KOPT-K1 (cell line): ENCODE measurements at regions not wholly inside any gene's neighbourhood (a gene's known extent, or its start where the extent isn't known, plus 50 kb on each side); places are given as distances from the start of the nearest gene placed in this dataset.

Source experiments
- H3K27ac ChIP-seq: fragments of 200-600 bp; sonication (generic); 2 replicates; pipeline ENCODE4 v1.5.1; 2016; ENCODE audit warnings: antibody characterized with exemption, mild to moderate bottlenecking, low read depth, low read length; ENCODE audit not compliant: poor library complexity, severe bottlenecking
- H3K36me3 ChIP-seq: fragments of 200-600 bp; sonication (generic); 2 replicates; pipeline ENCODE4 v1.5.1; 2017; ENCODE audit warnings: antibody characterized with exemption, mild to moderate bottlenecking, low read length, moderate library complexity; ENCODE audit not compliant: insufficient read depth
- H3K9me3 ChIP-seq: fragments of 200-600 bp; sonication (generic); 2 replicates; pipeline ENCODE4 v1.5.1; 2017; ENCODE audit warnings: antibody characterized with exemption, low read length, mild to moderate bottlenecking; ENCODE audit not compliant: insufficient read depth, poor library complexity, severe bottlenecking

- no peaks in the 10 kb centered on the region for H3K36me3 ChIP-seq
- no peak overlapping the region for H3K27ac ChIP-seq
- H3K9me3 ChIP-seq = no peaks in the 10 kb centered on the region
These were observed 105.5 kb downstream of the MYCN start for GRCh38 chr2:16045653-16046352.

GRCh38 chr2:16044946-16045456, 104.7 kb downstream of the MYCN start:
- no peaks in the 10 kb centered on the region for H3K9me3 ChIP-seq
- H3K27ac ChIP-seq = no peak overlapping the region

GRCh38 chr2:16043627-16044026, 103.3 kb downstream of the MYCN start:
- H3K27ac ChIP-seq = no peak overlapping the region
- H3K9me3 ChIP-seq = no peaks in the 10 kb centered on the region
- no peaks in the 10 kb centered on the region for H3K36me3 ChIP-seq

More at GRCh38 chr2:16044946-16045456, 104.7 kb downstream of the MYCN start:
- H3K36me3 ChIP-seq = no peaks in the 10 kb centered on the region

GRCh38 chr2:16043192-16043591, 102.8 kb downstream of the MYCN start:
- no peaks in the 10 kb centered on the region for H3K36me3 ChIP-seq
- H3K9me3 ChIP-seq = no peaks in the 10 kb centered on the region
- no peak overlapping the region for H3K27ac ChIP-seq

- H3K9me3 ChIP-seq = no peaks in the 10 kb centered on the region
- no peaks in the 10 kb centered on the region for H3K36me3 ChIP-seq
- no peak overlapping the region for H3K27ac ChIP-seq
These were observed 101.9 kb downstream of the MYCN start for GRCh38 chr2:16042201-16042700.

- H3K27ac ChIP-seq = no peak overlapping the region
- H3K36me3 ChIP-seq = no peaks in the 10 kb centered on the region
- no peaks in the 10 kb centered on the region for H3K9me3 ChIP-seq
These were observed 100.1 kb downstream of the MYCN start for GRCh38 chr2:16040271-16041010.

- Histone ChIP-seq H3K36me3 (no peaks in the 10 kb centered on the region), H3K9me3 (no peaks in the 10 kb centered on the region), H3K27ac (no peak overlapping the region)
These were observed 99.5 kb downstream of the MYCN start for GRCh38 chr2:16039823-16040222.

GRCh38 chr2:16039055-16039454, 98.7 kb downstream of the MYCN start:
- Histone ChIP-seq H3K36me3 (no peaks in the 10 kb centered on the region), H3K9me3 (no peaks in the 10 kb centered on the region), H3K27ac (no peak overlapping the region)

- Histone ChIP-seq H3K27ac (no peak overlapping the region), H3K36me3 (no peaks in the 10 kb centered on the region), H3K9me3 (no peaks in the 10 kb centered on the region)
These were observed 98.3 kb downstream of the MYCN start for GRCh38 chr2:16038621-16039020.

- no peak overlapping the region for H3K27ac ChIP-seq
- no peaks in the 10 kb centered on the region for H3K9me3 ChIP-seq
- no peaks in the 10 kb centered on the region for H3K36me3 ChIP-seq
These were observed 97.6 kb downstream of the MYCN start for GRCh38 chr2:16037808-16038457.

GRCh38 chr2:16036951-16037350, 96.6 kb downstream of the MYCN start:
- Histone ChIP-seq H3K36me3 (no peaks in the 10 kb centered on the region), H3K27ac (no peak overlapping the region), H3K9me3 (no peaks in the 10 kb centered on the region)

- H3K9me3 ChIP-seq = no peaks in the 10 kb centered on the region
- no peaks in the 10 kb centered on the region for H3K36me3 ChIP-seq
- H3K27ac ChIP-seq = no peak overlapping the region
These were observed 95.7 kb downstream of the MYCN start for GRCh38 chr2:16035747-16036745.

- Histone ChIP-seq H3K27ac (no peak overlapping the region), H3K9me3 (no peaks in the 10 kb centered on the region), H3K36me3 (no peaks in the 10 kb centered on the region)
These were observed 94.8 kb downstream of the MYCN start for GRCh38 chr2:16034975-16035746.
